ENCODE measurements at regions not wholly inside any gene's neighbourhood (a gene's known extent, or its start where the extent isn't known, plus 50 kb on each side); places are given as distances from the start of the nearest gene placed in this dataset.
A peak's percentile ranks its signal among the peaks of the same experiment; 100 is the strongest.

DNA sequence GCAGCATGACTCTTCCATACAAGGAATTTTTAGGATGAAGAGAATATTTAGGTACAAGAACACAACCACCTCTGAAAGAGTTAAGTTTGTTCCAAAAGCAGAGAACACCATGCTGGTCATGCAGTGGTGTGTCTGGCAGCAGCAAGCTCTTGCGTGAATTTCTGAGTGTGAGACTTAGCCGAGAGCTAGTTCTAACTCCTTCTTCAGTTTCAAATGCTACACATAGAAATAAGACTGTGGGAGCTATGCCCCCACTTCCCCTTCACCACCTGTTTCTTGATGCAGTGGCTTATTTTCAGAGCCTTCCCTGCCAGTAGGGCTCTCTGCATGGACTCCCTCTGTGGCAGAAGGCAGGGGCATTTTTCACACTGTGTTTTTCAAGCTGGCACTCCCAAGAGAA, 122.9 kb upstream of the ZNF366 start:
- Mint-ChIP-seq H3K36me3 (ENCODE audit: insufficient read depth) (no peaks in the 10 kb centered on the region), H3K4me1 (ENCODE audit: low read depth) (no peaks in the 10 kb centered on the region), H3K27me3 (ENCODE audit: low read depth) (peaks cover 17% of the 10 kb centered on the region), H3K4me3 (no peak overlapping the region), H3K9me3 (no peaks in the 10 kb centered on the region)
- no peak for DNase-seq
- ATAC-seq = no peak

DNA sequence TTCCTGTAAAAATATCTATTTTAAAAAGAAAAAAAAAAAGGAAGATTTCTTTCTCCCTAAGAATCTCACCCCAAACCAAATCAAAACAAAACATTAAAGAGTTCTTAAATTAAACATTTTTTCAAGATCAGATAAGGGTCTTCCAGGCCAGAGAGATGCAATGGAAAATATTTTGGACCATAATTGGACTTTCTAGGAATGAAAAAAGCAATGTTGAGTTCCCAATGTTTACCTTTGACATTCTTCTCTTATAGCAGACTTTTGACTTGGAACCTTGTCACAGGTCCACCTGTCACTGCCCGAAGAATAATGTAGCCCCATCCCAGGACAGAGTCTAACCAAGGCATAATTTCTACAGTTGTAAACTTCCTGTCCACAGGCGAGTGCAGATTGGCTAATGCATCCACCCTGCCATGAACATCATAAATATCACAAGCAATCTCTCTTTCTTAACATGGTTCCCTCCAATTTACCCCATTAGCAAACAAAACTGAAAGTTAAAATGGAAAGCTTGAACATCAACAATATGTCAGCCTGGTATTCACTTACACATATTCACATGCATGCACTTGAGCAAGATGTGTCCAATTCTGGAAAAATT, 121.7 kb upstream of the ZNF366 start:
- no peaks in the 10 kb centered on the region for H3K36me3 Mint-ChIP-seq (ENCODE audit: insufficient read depth)
- H3K4me3 Mint-ChIP-seq = no peak overlapping the region
- DNase-seq (no peak), ATAC-seq (no peak)
- H3K4me1 Mint-ChIP-seq (ENCODE audit: low read depth) = no peaks in the 10 kb centered on the region
- peaks cover 18% of the 10 kb centered on the region for H3K27me3 Mint-ChIP-seq (ENCODE audit: low read depth)
- no peaks in the 10 kb centered on the region for H3K9me3 Mint-ChIP-seq

DNA sequence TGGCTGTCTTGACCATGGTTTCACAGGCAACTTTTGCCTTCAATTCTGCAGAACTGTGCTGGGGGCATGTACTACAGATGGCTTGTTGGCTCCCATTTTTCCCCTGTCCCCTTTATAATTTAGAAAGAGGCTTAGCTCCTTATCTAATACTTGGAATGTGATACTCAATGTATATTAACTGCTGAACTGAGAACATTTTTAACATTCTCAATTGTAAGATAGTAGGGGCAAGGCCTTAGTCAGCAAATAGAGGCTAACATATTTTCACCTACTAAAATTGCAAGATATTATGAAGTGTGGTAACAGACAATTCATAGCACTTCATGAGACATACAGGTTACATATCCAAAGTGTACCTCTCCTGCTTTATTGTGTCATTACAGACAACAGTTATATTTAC, 118.1 kb upstream of the ZNF366 start:
- ATAC-seq (no peak), DNase-seq (no peak)
- Mint-ChIP-seq H3K9me3 (no peaks in the 10 kb centered on the region), H3K36me3 (ENCODE audit: insufficient read depth) (no peaks in the 10 kb centered on the region), H3K4me1 (ENCODE audit: low read depth) (no peaks in the 10 kb centered on the region), H3K27me3 (ENCODE audit: low read depth) (peaks cover 15% of the 10 kb centered on the region), H3K4me3 (no peak overlapping the region)

DNA sequence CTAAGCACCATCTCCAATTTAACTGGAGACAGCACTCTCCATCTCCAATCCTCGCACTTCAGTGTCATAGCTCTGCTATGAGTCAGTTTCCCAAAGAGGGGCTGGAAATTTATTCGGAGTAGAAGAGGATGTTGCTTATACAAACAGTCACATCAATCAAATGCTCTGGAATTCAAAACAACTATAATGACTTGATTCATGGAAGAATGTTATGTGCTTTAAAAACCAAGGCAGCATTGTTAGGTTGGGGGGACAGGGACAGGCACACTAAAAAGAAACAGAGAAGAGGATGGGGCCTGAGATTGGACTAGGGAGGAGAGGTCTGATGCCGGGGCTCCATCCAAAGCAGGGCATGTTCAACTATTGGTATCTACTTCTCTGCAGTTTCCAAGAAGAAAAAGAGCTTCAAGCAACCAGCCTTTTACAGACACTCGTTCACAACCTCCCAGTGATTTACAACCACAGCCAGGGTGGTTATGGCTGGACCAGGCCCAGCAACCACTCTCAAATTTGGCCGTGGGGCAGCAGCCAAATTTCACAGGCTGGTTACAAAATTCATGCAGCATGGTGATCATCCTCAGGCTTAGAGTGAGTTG, 117.5 kb upstream of the ZNF366 start:
- DNase-seq (no peak), ATAC-seq (no peak)
- H3K27me3 Mint-ChIP-seq (ENCODE audit: low read depth) = peaks cover 15% of the 10 kb centered on the region
- H3K36me3 Mint-ChIP-seq (ENCODE audit: insufficient read depth) = no peaks in the 10 kb centered on the region
- H3K4me1 Mint-ChIP-seq (ENCODE audit: low read depth) = no peaks in the 10 kb centered on the region
- H3K4me3 Mint-ChIP-seq = no peak overlapping the region
- no peaks in the 10 kb centered on the region for H3K9me3 Mint-ChIP-seq

DNA sequence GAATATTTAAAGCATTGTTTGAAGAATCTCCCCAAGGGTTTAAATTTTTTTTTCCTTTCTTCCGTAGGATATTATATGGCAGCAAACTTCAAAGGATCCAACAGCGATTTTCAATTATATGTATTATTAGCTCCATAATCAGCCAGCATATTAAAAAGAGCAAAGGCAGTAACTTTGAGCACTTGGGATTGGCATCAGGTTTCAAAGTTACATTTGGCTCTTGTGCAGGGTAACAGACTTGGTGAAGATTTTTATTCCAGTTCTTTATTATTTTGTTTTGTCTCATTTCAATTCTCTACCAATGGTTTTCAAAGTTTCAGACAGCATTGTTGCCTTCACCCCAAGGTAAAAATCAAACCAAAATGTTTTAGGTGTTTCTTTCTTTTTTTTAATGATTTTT, 116.7 kb upstream of the ZNF366 start:
- DNase-seq (no peak), ATAC-seq (no peak)
- Mint-ChIP-seq H3K36me3 (ENCODE audit: insufficient read depth) (no peaks in the 10 kb centered on the region), H3K4me3 (no peak overlapping the region), H3K4me1 (ENCODE audit: low read depth) (no peaks in the 10 kb centered on the region), H3K27me3 (ENCODE audit: low read depth) (peaks cover 15% of the 10 kb centered on the region), H3K9me3 (no peaks in the 10 kb centered on the region)

DNA sequence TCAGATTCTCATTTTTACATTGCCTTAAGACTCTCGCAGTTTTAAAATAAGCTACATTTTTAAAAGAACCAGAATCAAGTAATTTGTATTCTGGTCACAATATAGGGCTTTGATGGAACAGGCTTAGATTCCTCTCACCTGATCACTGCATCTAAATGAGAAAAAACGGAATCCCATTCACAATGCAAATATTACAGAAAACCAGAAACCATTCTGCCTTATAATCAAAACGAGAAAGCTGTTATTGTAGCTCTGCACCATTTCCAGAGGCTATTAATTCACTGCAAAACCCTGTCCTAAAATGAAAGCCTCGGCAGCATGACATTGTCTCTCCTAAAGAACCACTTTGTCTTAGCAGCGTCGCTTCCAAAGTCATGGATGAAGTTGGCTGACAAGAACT, 116.1 kb upstream of the ZNF366 start:
- DNase-seq = no peak
- Mint-ChIP-seq H3K9me3 (no peaks in the 10 kb centered on the region), H3K4me3 (no peak overlapping the region), H3K4me1 (ENCODE audit: low read depth) (no peaks in the 10 kb centered on the region), H3K27me3 (ENCODE audit: low read depth) (peaks cover 15% of the 10 kb centered on the region), H3K36me3 (ENCODE audit: insufficient read depth) (no peaks in the 10 kb centered on the region)
- ATAC-seq = no peak

DNA sequence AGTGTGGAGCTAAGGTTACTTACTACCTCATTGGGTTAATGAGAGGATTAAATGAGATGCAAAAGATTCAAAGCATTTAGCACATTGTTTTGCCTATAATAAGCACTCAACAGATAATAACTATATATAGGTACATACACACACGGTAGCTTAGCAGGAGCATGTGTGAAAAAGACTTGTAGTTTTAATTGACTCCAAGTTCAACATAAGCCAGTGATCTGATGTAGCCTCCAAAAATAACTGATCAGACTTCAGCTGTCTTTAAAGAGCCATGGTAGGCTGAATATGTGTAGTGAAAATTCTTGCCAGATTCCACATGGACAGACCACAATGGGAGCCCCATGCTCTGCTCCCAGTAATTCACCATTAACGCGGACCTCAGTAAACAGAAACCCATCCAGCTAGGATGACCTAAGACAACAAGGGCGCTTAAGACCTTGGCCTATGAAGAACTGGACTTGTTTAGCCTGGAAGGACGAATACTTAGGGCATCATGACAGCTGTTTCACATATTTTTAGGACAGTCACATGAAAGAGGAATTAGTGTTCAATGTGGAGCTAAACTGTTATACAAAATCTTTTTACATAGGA, 115.1 kb upstream of the ZNF366 start:
- Mint-ChIP-seq H3K4me3 (no peak overlapping the region), H3K9me3 (no peaks in the 10 kb centered on the region), H3K27me3 (ENCODE audit: low read depth) (peaks cover 15% of the 10 kb centered on the region), H3K4me1 (ENCODE audit: low read depth) (no peaks in the 10 kb centered on the region), H3K36me3 (ENCODE audit: insufficient read depth) (no peaks in the 10 kb centered on the region)
- DNase-seq (no peak), ATAC-seq (no peak)

DNA sequence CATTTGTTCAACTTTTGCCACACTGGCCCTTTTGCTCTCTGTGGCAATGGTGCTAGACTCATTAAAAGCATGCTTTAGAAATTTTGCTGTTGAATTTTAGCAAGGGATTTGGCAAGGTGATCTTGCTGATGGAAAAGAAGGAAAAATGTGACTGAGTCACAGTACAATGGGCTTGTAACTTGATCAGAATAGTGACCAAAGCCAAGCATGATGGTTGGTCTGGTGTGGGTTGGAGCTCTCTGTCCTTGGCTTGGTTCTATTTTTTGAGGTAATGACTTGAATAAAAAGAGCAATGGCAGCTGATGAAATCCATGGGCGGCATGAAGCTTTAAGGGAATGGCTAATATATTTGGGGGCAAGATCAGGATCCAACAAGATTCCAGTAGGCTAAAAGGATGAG, 114.4 kb upstream of the ZNF366 start:
- DNase-seq (no peak), ATAC-seq (no peak)
- Mint-ChIP-seq H3K4me3 (no peak overlapping the region), H3K9me3 (no peaks in the 10 kb centered on the region), H3K4me1 (ENCODE audit: low read depth) (no peaks in the 10 kb centered on the region), H3K27me3 (ENCODE audit: low read depth) (peaks cover 13% of the 10 kb centered on the region), H3K36me3 (ENCODE audit: insufficient read depth) (no peaks in the 10 kb centered on the region)

DNA sequence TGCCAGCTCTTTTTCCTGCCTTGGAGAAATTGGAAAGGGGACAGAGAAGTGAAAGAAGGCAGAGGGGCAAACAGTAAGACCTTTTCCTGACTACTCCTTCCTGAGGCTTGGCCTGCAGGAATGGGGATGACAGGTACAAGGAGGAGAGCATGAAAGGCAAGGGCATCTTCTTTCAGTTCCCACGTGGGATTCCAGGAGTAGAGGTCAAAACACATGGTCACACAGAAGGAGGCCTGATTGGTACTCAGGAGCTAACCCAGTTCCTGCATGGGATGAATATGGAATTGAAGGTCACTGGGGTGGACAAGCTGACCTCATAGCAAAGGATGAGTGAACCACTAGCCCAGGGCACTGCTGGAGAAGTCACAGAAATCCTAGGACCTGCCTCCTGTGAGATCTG, 112.5 kb upstream of the ZNF366 start:
- no peak overlapping the region for H3K4me3 Mint-ChIP-seq

DNA sequence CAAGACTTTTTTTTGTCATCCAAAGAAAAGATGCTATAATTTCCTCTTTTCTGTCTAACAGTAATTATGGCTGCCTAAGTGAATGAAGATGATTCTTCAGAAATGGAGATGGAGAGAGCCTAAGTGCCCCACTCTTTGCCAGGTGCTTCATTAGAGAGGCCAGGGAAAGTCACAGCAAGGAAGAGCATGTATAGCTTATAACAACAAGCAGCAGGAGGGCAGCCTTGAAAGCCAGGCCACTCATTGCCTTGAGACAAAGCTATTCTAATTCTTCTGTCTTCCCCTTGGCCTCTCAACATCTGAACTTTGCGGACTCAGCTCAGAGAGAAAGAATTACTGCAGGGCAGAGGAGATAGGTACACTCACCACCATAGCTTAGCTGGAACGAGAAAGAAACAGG, 112.0 kb upstream of the ZNF366 start:
- DNase-seq (no peak), ATAC-seq (no peak)
- H3K9me3 Mint-ChIP-seq = no peaks in the 10 kb centered on the region
- no peaks in the 10 kb centered on the region for H3K4me1 Mint-ChIP-seq (ENCODE audit: low read depth)
- H3K4me3 Mint-ChIP-seq = no peak overlapping the region
- H3K36me3 Mint-ChIP-seq (ENCODE audit: insufficient read depth) = no peaks in the 10 kb centered on the region
- no peaks in the 10 kb centered on the region for H3K27me3 Mint-ChIP-seq (ENCODE audit: low read depth)

More for the DNA sequence above, 112.5 kb upstream of the ZNF366 start:
- DNase-seq (no peak), ATAC-seq (no peak)
- Mint-ChIP-seq H3K27me3 (ENCODE audit: low read depth) (peaks cover 2% of the 10 kb centered on the region), H3K4me1 (ENCODE audit: low read depth) (no peaks in the 10 kb centered on the region), H3K9me3 (no peaks in the 10 kb centered on the region), H3K36me3 (ENCODE audit: insufficient read depth) (no peaks in the 10 kb centered on the region)

DNA sequence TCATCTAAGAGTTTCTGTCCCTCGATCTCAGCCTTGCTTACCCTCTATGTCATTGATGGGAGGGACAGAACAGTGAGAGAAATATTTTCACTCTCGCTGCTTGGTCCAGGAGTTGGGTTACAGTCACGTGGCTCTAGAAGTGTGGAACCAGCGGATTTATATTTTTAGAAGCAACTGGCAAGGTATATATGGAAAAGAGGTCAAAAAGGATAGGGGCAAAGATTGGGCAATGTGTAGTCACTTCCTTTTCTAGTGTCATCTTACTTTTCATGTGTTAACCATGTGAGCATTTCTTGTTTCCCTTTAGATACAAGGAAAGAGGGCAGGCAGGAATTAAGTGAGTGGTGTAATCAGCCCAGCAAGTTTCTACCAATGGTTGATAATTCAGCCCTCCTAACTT, 111.5 kb upstream of the ZNF366 start:
- H3K4me1 Mint-ChIP-seq (ENCODE audit: low read depth) = no peaks in the 10 kb centered on the region
- no peak overlapping the region for H3K4me3 Mint-ChIP-seq
- ATAC-seq (no peak), DNase-seq (no peak)
- no peaks in the 10 kb centered on the region for H3K9me3 Mint-ChIP-seq
- H3K27me3 Mint-ChIP-seq (ENCODE audit: low read depth) = no peaks in the 10 kb centered on the region
- no peaks in the 10 kb centered on the region for H3K36me3 Mint-ChIP-seq (ENCODE audit: insufficient read depth)

DNA sequence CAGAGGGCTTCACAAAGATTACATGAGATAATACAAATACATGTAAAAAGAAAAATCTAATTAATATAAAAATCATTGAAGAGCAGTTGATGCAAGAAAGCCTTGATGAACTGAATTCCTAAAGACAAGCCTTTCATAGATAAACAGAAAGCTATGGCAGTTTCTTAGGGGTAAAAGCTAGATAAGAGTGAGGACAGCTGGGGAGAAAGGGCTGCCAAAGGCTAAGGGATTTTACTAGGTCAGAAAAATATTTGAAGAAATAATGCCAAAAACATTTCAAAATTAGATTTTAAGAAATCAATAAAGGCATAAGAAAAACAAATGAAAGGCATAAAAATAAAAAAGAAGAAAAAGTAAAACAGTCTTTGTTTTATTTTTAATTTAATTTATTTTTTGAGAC, 107.9 kb upstream of the ZNF366 start:
- no peak overlapping the region for H3K4me3 Mint-ChIP-seq
- no peaks in the 10 kb centered on the region for H3K36me3 Mint-ChIP-seq (ENCODE audit: insufficient read depth)
- no peak for ATAC-seq
- H3K4me1 Mint-ChIP-seq (ENCODE audit: low read depth) = peaks cover 2% of the 10 kb centered on the region
- H3K9me3 Mint-ChIP-seq = no peaks in the 10 kb centered on the region
- no peak for DNase-seq
- peaks cover 3% of the 10 kb centered on the region for H3K27me3 Mint-ChIP-seq (ENCODE audit: low read depth)

DNA sequence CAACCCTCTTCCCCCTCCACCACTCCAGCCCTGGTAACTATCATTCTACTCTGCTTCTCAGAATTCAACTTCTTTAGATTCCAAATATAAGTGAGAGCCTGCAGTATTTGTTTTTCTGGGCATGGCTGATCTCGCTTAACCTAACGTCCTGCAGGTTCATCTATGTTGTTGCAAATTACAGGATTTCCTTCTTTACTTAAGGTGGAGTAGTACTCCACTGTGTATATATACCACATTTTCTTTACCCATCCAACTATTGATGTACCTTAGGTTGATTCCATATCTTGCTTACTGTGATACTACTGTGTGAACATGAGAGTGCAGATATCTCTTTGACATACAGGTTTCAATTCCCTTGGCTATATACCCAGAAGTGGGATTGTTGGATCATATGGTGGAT, 106.3 kb upstream of the ZNF366 start:
- peaks cover 3% of the 10 kb centered on the region for H3K27me3 Mint-ChIP-seq (ENCODE audit: low read depth)
- H3K4me3 Mint-ChIP-seq = no peak overlapping the region
- no peak for DNase-seq
- H3K9me3 Mint-ChIP-seq = no peaks in the 10 kb centered on the region
- no peaks in the 10 kb centered on the region for H3K36me3 Mint-ChIP-seq (ENCODE audit: insufficient read depth)
- peaks cover 2% of the 10 kb centered on the region for H3K4me1 Mint-ChIP-seq (ENCODE audit: low read depth)
- no peak for ATAC-seq

DNA sequence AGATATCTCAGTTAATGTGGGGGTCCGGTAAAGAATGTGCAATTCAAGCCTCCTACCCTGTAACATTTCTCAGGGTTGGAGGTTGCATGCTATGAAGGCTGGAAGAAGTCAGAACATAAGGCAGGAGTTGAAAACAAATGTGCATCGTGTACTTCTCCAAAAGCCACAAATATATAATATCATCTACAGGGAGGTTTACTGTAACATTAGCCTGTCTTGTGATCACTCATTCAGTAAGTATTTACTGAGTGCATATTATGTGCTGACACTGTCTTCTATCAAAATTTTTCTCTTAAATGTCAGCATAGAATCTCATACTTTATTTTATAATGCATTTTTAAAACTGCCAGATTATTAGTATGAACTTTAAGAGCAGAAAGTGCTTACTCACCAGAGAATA, 105.6 kb upstream of the ZNF366 start:
- ATAC-seq (no peak), DNase-seq (no peak)
- Mint-ChIP-seq H3K4me3 (no peak overlapping the region), H3K9me3 (no peaks in the 10 kb centered on the region), H3K27me3 (ENCODE audit: low read depth) (peaks cover 3% of the 10 kb centered on the region), H3K4me1 (ENCODE audit: low read depth) (peaks cover 2% of the 10 kb centered on the region), H3K36me3 (ENCODE audit: insufficient read depth) (no peaks in the 10 kb centered on the region)

DNA sequence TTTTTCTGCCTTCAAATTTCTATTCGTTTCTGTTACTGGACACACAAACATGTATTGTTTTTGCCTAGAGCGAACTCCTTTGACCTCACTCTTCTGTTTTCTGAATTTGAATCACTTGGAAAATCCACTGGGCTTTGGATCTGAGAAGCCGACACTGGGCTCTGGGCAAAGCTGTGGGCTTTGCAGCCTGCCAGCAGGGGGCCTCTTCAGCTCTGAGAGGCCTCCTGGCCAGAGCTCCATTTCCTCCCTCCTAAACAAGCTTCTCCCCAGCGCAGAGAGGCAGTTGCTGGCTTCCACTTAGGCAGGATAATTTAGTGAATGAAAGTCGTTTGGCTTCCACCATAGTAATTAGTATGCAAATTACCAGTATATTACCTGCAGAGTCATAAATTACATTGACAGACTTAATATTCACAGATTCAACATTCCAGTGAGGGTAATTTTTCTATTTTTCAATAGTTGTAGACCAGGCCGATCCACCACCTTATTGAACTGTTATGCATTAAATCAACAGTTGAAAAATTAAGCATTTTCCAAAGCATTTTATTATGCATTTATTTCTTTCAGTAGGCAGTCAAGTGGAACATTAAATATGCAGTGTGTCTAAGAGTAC, 104.0 kb upstream of the ZNF366 start:
- Mint-ChIP-seq H3K36me3 (ENCODE audit: insufficient read depth) (no peaks in the 10 kb centered on the region), H3K4me3 (no peak overlapping the region), H3K4me1 (ENCODE audit: low read depth) (peaks cover 2% of the 10 kb centered on the region), H3K9me3 (no peaks in the 10 kb centered on the region), H3K27me3 (ENCODE audit: low read depth) (peaks cover 3% of the 10 kb centered on the region)
- DNase-seq = peak; percentile 10
- ATAC-seq = peak; percentile 70 to 74

All from activated T-cell treated with anti-CD3 and anti-CD28 coated beads, Interleukin-2, amount 50 U/mL, for 4 hours (primary cell).